MM.1S (cell line): ENCODE measurements at regions not wholly inside any gene's neighbourhood (a gene's known extent, or its start where the extent isn't known, plus 50 kb on each side); places are given as distances from the start of the nearest gene placed in this dataset.

Source experiments
- DNase-seq: peaks from one replicate; pipeline ENCODE4 v3.0.0-alpha.2; 2015
- H2AFZ ChIP-seq: fragments of 300-600 bp; sonication (generic); 2 replicates; pipeline ENCODE4 v1.6.0; 2016; ENCODE audit warnings: antibody characterized with exemption, low read length
- H3F3A ChIP-seq: fragments of 300-600 bp; sonication (generic); 2 replicates; pipeline ENCODE4 v1.6.1; 2016; ENCODE audit warnings: mild to moderate bottlenecking, antibody characterized with exemption, low read length, moderate library complexity, mixed read lengths; ENCODE audit not compliant: insufficient read depth
- H3K27ac ChIP-seq: fragments of 300-600 bp; sonication (generic); 2 replicates; pipeline ENCODE4 v1.5.1; 2016; ENCODE audit warnings: mild to moderate bottlenecking, low read length
- H3K27me3 ChIP-seq: fragments of 300-600 bp; sonication (generic); replicated peaks from 2 replicates; pipeline ENCODE4 v1.6.0; 2016; ENCODE audit warnings: low read length; ENCODE audit not compliant: insufficient read depth
- H3K36me3 ChIP-seq: fragments of 300-600 bp; sonication (generic); replicated peaks from 2 replicates; pipeline ENCODE4 v1.6.1; 2016; ENCODE audit warnings: mild to moderate bottlenecking, low read length, mixed read lengths; ENCODE audit not compliant: insufficient read depth
- H3K4me1 ChIP-seq: fragments of 300-600 bp; sonication (generic); 2 replicates; pipeline ENCODE4 v1.6.1; 2016; ENCODE audit warnings: low read length, mixed read lengths
- H3K4me2 ChIP-seq: fragments of 300-600 bp; sonication (generic); 2 replicates; pipeline ENCODE4 v1.6.0; 2016; ENCODE audit warnings: low read depth, low read length
- H3K4me3 ChIP-seq: fragments of 300-600 bp; sonication (generic); 2 replicates; pipeline ENCODE4 v1.5.1; 2016; ENCODE audit warnings: low read length, mixed read lengths
- H3K79me2 ChIP-seq: fragments of 300-600 bp; sonication (generic); 2 replicates; pipeline ENCODE4 v1.6.1; 2016; ENCODE audit warnings: mixed run types, low read length, mixed read lengths
- H3K9ac ChIP-seq: fragments of 300-600 bp; sonication (generic); 2 replicates; pipeline ENCODE4 v1.6.1; 2016; ENCODE audit warnings: low read length, mixed read lengths
- H3K9me2 ChIP-seq: fragments of 300-600 bp; sonication (generic); replicated peaks from 2 replicates; pipeline ENCODE4 v1.6.1; 2016; ENCODE audit warnings: mild to moderate bottlenecking, low read length, mixed read lengths; ENCODE audit not compliant: insufficient read depth
- H3K9me3 ChIP-seq: fragments of 300-600 bp; sonication (generic); replicated peaks from 2 replicates; pipeline ENCODE4 v1.6.1; 2016; ENCODE audit warnings: mild to moderate bottlenecking, low read length, mixed read lengths; ENCODE audit not compliant: insufficient read depth
- H4K20me1 ChIP-seq: fragments of 300-600 bp; sonication (generic); 2 replicates; pipeline ENCODE4 v1.6.1; 2016; ENCODE audit warnings: mild to moderate bottlenecking, low read length, moderate library complexity, mixed read lengths; ENCODE audit not compliant: insufficient read depth
- EZH2 ChIP-seq: fragments of 300-600 bp; sonication (generic); optimal IDR thresholded peaks from 2 replicates; pipeline ENCODE3; 2017; ENCODE audit warnings: low read depth, mild to moderate bottlenecking, antibody characterized with exemption, low read length, mixed read lengths
- EZH2phosphoT487 ChIP-seq: fragments of 300-600 bp; sonication (generic); IDR thresholded peaks from 2 replicates; pipeline ENCODE4 v1.6.1; 2018; ENCODE audit warnings: antibody characterized with exemption, low read length
- TF ChIP-seq, protein P1 (sequence below): fragments of 300-600 bp; sonication (generic); IDR thresholded peaks from 2 replicates; pipeline ENCODE4 v1.5.1; 2016; ENCODE audit warnings: antibody characterized with exemption, low read length, mixed read lengths

- Histone ChIP-seq H3F3A (no peaks in the 10 kb centered on the region), H4K20me1 (no peaks in the 10 kb centered on the region), H3K9me2 (no peaks in the 10 kb centered on the region), H3K9ac (no peak overlapping the region), H3K4me3 (no peak overlapping the region), H2AFZ (no peak overlapping the region), H3K79me2 (no peaks in the 10 kb centered on the region), H3K4me1 (no peaks in the 10 kb centered on the region), H3K4me2 (no peak overlapping the region), H3K36me3 (no peaks in the 10 kb centered on the region), H3K27ac (no peak overlapping the region), H3K27me3 (no peaks in the 10 kb centered on the region), H3K9me3 (no peaks in the 10 kb centered on the region)
- no peak for DNase-seq
- TF ChIP-seq EZH2 (no peak), EZH2phosphoT487 (no peak)
- TF ChIP-seq, protein P1, sequence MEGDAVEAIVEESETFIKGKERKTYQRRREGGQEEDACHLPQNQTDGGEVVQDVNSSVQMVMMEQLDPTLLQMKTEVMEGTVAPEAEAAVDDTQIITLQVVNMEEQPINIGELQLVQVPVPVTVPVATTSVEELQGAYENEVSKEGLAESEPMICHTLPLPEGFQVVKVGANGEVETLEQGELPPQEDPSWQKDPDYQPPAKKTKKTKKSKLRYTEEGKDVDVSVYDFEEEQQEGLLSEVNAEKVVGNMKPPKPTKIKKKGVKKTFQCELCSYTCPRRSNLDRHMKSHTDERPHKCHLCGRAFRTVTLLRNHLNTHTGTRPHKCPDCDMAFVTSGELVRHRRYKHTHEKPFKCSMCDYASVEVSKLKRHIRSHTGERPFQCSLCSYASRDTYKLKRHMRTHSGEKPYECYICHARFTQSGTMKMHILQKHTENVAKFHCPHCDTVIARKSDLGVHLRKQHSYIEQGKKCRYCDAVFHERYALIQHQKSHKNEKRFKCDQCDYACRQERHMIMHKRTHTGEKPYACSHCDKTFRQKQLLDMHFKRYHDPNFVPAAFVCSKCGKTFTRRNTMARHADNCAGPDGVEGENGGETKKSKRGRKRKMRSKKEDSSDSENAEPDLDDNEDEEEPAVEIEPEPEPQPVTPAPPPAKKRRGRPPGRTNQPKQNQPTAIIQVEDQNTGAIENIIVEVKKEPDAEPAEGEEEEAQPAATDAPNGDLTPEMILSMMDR, result no peak
Measured at GRCh38 chr4:55727746-55728145, 91.6 kb upstream of the NMU start.

DNA sequence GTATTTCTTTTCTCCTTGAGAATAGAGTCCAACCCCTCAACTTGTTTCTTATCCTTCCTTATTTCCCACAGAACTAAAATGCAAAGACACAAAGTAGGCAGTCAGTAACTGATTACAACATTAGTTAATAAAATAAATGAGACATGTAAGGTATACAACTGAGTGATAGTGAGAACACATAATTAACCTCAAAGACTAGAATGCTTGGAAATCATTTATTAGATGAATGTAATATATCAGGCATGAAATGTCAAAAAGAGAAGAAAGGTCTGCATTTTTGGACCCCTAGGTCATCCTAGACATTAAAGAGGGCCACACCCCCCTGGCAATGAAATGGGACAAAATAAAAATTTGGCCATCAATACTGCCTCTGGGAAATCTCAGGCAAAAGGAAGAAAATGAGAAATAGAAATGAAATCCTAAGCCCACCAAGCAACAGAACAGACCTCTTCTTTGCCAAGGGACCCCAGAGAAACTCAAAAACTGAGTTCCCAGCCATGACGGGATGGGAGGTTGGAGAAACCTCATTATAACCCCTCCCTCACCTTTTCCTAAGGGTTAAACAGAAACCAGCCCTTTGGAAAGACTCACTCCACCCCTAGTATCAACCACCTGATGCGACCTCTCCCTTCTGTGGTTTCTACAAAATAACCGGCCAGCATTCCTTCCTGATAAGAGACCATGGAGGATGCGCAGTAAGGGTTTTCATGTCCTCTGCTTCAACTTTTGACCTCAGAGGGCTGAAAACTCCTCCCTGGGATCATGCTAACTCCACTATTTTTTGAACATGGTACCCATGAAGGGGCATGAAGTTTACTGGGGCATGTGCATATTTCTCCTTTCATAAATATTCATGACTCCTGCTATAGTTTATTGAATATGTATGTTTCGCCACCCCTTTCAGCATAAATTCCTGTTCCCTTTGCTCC lies 90.0 kb upstream of the EXOC1L start:
- Histone ChIP-seq H3K9me2 (no peaks in the 10 kb centered on the region), H3K9me3 (no peaks in the 10 kb centered on the region), H3K4me2 (no peak overlapping the region), H3K4me3 (no peak overlapping the region), H3K79me2 (no peaks in the 10 kb centered on the region), H3K27me3 (no peaks in the 10 kb centered on the region), H3K27ac (no peak overlapping the region), H2AFZ (no peak overlapping the region), H3K36me3 (no peaks in the 10 kb centered on the region), H3F3A (no peaks in the 10 kb centered on the region), H3K9ac (no peak overlapping the region), H3K4me1 (no peaks in the 10 kb centered on the region), H4K20me1 (no peaks in the 10 kb centered on the region)
- DNase-seq, result no peak
- no peak for TF ChIP-seq EZH2
- TF ChIP-seq EZH2phosphoT487, result no peak
- TF ChIP-seq, protein P1, result no peak

- TF ChIP-seq EZH2phosphoT487 (no peak), EZH2 (no peak)
- TF ChIP-seq, protein P1, result no peak
- H3K27me3 ChIP-seq, result no peaks in the 10 kb centered on the region
Measured at GRCh38 chr4:55730280-55730931, 89.2 kb upstream of the EXOC1L start.

More at GRCh38 chr4:55730280-55730931, 89.2 kb upstream of the EXOC1L start:
- Histone ChIP-seq H3F3A (no peaks in the 10 kb centered on the region), H2AFZ (no peak overlapping the region), H3K4me1 (no peaks in the 10 kb centered on the region), H3K9me2 (no peaks in the 10 kb centered on the region), H3K4me2 (no peak overlapping the region), H3K9ac (no peak overlapping the region), H3K79me2 (no peaks in the 10 kb centered on the region), H3K27ac (no peak overlapping the region), H4K20me1 (no peaks in the 10 kb centered on the region), H3K9me3 (no peaks in the 10 kb centered on the region), H3K4me3 (no peak overlapping the region), H3K36me3 (no peaks in the 10 kb centered on the region)
- no peak for DNase-seq
